ENCODE measurements at regions not wholly inside any gene's neighbourhood (a gene's known extent, or its start where the extent isn't known, plus 50 kb on each side); places are given as distances from the start of the nearest gene placed in this dataset.
"Not testable (repeated sequence)": the region's sequence is repeated elsewhere in the genome, so short reads cannot be mapped to it uniquely, and the experiment has no call there.

- Histone ChIP-seq H3K4me1 (no peaks in the 10 kb centered on the region), H3K4me3 (no peak overlapping the region), H3K27me3 (ENCODE audit: low read depth) (no peaks in the 10 kb centered on the region), H3K27ac (no peak overlapping the region), H3K9me3 (no peaks in the 10 kb centered on the region), H3K36me3 (no peaks in the 10 kb centered on the region)
- ATAC-seq (no peak), DNase-seq (no peak)
- TF ChIP-seq, protein P1, sequence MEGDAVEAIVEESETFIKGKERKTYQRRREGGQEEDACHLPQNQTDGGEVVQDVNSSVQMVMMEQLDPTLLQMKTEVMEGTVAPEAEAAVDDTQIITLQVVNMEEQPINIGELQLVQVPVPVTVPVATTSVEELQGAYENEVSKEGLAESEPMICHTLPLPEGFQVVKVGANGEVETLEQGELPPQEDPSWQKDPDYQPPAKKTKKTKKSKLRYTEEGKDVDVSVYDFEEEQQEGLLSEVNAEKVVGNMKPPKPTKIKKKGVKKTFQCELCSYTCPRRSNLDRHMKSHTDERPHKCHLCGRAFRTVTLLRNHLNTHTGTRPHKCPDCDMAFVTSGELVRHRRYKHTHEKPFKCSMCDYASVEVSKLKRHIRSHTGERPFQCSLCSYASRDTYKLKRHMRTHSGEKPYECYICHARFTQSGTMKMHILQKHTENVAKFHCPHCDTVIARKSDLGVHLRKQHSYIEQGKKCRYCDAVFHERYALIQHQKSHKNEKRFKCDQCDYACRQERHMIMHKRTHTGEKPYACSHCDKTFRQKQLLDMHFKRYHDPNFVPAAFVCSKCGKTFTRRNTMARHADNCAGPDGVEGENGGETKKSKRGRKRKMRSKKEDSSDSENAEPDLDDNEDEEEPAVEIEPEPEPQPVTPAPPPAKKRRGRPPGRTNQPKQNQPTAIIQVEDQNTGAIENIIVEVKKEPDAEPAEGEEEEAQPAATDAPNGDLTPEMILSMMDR (IDR thresholded peaks at IDR 0.05) = no peak
- intact Hi-C loops (cut with DNase I) = no loop called here
Observed at GRCh38 chr3:3305084-3305483, 125.6 kb upstream of the CRBN start.

DNA sequence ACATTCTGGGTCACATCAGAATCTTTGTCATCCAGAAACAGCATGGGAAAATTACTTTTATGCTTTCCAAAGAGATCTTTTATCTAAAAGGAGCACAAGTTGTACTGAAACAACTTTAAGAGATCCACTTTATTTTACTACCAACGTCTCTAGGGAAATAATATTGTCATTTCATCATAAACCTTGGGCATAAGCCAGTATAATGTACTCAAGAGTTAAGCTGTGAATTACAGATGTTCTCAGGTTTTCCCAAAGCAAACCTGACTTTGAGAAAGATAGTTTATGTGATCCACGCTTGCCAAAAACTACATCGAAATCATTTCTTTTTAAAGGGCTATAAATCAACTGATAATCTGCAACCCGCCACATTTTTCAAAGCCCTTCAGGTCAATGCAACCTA, 124.1 kb upstream of the CRBN start:
- H3K9me3 ChIP-seq = no peaks in the 10 kb centered on the region
- DNase-seq (no peak), ATAC-seq (no peak)
- intact Hi-C loops (cut with DNase I) = no loop called here
- H3K4me3 ChIP-seq = no peak overlapping the region
- TF ChIP-seq, protein P1 (IDR thresholded peaks at IDR 0.05) = no peak
- H3K4me1 ChIP-seq = no peaks in the 10 kb centered on the region
- no peak overlapping the region for H3K27ac ChIP-seq
- no peaks in the 10 kb centered on the region for H3K27me3 ChIP-seq (ENCODE audit: low read depth)
- H3K36me3 ChIP-seq = no peaks in the 10 kb centered on the region

DNA sequence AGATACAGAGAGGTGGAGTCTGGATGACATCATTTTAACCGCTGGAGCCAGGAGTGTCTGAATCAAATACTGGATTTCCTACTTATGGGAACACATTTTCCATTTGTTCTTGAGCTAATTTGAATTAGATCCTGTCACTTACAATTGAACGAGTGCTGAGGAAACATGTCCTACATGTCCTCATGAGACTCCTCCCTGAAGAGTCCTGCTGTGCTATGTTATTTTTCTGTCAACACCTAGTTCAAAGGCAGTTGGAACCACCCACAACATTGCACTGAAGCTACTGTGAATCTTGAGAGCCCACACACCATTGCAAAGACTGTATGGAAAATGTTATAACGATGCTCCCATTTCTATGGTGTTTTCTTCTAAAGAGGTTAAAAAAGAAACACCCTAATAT, 123.5 kb upstream of the CRBN start:
- H3K4me3 ChIP-seq = no peak overlapping the region
- TF ChIP-seq, protein P1 (IDR thresholded peaks at IDR 0.05) = no peak
- ATAC-seq (no peak), DNase-seq (no peak)
- intact Hi-C loops (cut with DNase I) = no loop called here
- H3K27ac ChIP-seq = no peak overlapping the region
- no peaks in the 10 kb centered on the region for H3K36me3 ChIP-seq
- H3K27me3 ChIP-seq (ENCODE audit: low read depth) = no peaks in the 10 kb centered on the region
- no peaks in the 10 kb centered on the region for H3K9me3 ChIP-seq
- H3K4me1 ChIP-seq = no peaks in the 10 kb centered on the region

DNA sequence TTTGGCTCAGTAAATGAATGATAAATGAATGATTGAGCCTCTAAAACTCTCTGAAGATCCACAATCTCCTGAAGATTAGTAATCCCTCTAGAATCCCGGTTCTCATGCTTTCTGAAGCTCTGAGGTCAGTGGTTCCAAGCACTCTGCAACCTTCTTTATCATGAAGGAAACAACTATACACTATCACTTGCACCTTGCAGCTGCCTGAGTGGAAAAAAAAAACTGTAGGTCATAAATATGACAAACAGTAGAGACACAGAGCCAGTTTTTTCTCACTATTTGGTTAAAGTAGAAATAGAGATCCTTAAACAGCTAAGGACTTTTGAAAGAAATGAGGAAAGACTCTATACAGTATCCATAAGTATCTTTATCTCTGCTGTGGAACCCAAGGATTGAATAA, 122.0 kb upstream of the CRBN start:
- DNase-seq = no peak
- no peaks in the 10 kb centered on the region for H3K36me3 ChIP-seq
- H3K4me1 ChIP-seq = no peaks in the 10 kb centered on the region
- no peaks in the 10 kb centered on the region for H3K27me3 ChIP-seq (ENCODE audit: low read depth)
- TF ChIP-seq, protein P1 (IDR thresholded peaks at IDR 0.05) = no peak
- H3K27ac ChIP-seq = no peak overlapping the region
- intact Hi-C loops (cut with DNase I) = no loop called here
- no peak overlapping the region for H3K4me3 ChIP-seq
- no peaks in the 10 kb centered on the region for H3K9me3 ChIP-seq
- ATAC-seq = no peak

- no peak for ATAC-seq
- TF ChIP-seq, protein P1 (IDR thresholded peaks at IDR 0.05) = no peak
Observed at GRCh38 chr3:3296979-3297381, 117.5 kb upstream of the CRBN start.

DNA sequence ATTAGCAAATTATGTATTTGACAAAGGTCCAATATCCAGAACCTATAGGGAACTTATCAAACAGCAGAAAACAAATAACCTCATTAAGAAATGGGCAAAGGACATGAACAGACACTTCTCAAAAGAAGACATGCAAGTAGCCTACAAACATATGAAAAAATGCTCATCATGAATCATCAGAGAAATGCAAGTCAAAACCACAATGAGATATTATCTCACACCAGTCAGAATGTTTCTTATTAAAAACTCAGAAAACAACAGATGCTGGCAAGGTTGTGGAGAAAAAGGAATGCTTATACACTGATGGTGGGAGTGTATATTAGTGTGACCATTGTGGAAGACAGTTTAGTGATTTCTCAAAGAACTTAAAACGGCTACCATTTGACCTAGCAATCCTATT, 116.1 kb upstream of the CRBN start:
- Histone ChIP-seq H3K9me3 (peaks cover 6% of the 10 kb centered on the region), H3K4me1 (no peaks in the 10 kb centered on the region), H3K4me3 (no peak overlapping the region), H3K27ac (no peak overlapping the region), H3K27me3 (ENCODE audit: low read depth) (no peaks in the 10 kb centered on the region), H3K36me3 (no peaks in the 10 kb centered on the region)
- TF ChIP-seq, protein P1 (IDR thresholded peaks at IDR 0.05) = no peak
- DNase-seq = no peak
- no peak for ATAC-seq
- intact Hi-C loops (cut with DNase I) = no loop called here

More at GRCh38 chr3:3296979-3297381, 117.5 kb upstream of the CRBN start:
- H3K27ac ChIP-seq = no peak overlapping the region
- intact Hi-C loops (cut with DNase I) = no loop called here
- H3K4me3 ChIP-seq = no peak overlapping the region
- no peaks in the 10 kb centered on the region for H3K36me3 ChIP-seq
- H3K27me3 ChIP-seq (ENCODE audit: low read depth) = no peaks in the 10 kb centered on the region
- no peak for DNase-seq
- peaks cover 6% of the 10 kb centered on the region for H3K9me3 ChIP-seq
- no peaks in the 10 kb centered on the region for H3K4me1 ChIP-seq

GRCh38 chr3:3291756-3292283, 112.3 kb upstream of the CRBN start:
- intact Hi-C loops (cut with DNase I); H3K4me1 ChIP-seq; ATAC-seq; DNase-seq; H3K9me3 ChIP-seq; H3K27me3 ChIP-seq (ENCODE audit: low read depth); H3K27ac ChIP-seq; H3K36me3 ChIP-seq; H3K4me3 ChIP-seq: not testable (repeated sequence)

All from lower lobe of right lung (tissue), 2 donors.